Mucosa of descending colon (tissue), 3 donors: ENCODE measurements at regions not wholly inside any gene's neighbourhood (a gene's known extent, or its start where the extent isn't known, plus 50 kb on each side); places are given as distances from the start of the nearest gene placed in this dataset.

ENCODE experiments used
- ATAC-seq: fragments of 200-7000 bp; cut with Tn5 transposase; one replicate; pipeline ENCODE4 v1.9.1; 2020; ENCODE audit warnings: mild to moderate bottlenecking, moderate library complexity
- DNase-seq, 3 donors: peaks; one replicate each; pipeline ENCODE4 v3.0.0-alpha.2; 2020
- H3K36me3 ChIP-seq: fragments of 200-600 bp; one replicate; pipeline ENCODE4 v1.8.0; 2021; ENCODE audit warnings: low read depth, mild to moderate bottlenecking
- H3K4me1 ChIP-seq: fragments of 200-600 bp; one replicate; pipeline ENCODE4 v1.8.0; 2021; ENCODE audit warnings: low read depth, mild to moderate bottlenecking
- H3K4me3 ChIP-seq: fragments of 200-600 bp; one replicate; pipeline ENCODE4 v1.8.0; 2021; ENCODE audit warnings: mild to moderate bottlenecking
- H3K9me3 ChIP-seq: fragments of 200-600 bp; one replicate; pipeline ENCODE4 v1.8.0; 2021; ENCODE audit warnings: mild to moderate bottlenecking
- CTCF ChIP-seq: fragments of 200-600 bp; IDR thresholded peaks from one replicate; pipeline ENCODE4 v1.8.0; 2022; ENCODE audit warnings: antibody characterized with exemption, mild to moderate bottlenecking
- intact Hi-C, 2 donors: fragments of 100-400 bp; cut with DNase I in 1 of 2; cut with micrococcal nuclease in 1 of 2; formaldehyde crosslinking; loops; one replicate each; pipeline versions ENCODE4 v1.11.0 to v1.11.1; 2022; cut with DNase I, micrococcal nuclease
- donor health status: DM: no; HTN: no; CAD: no; lungs with moderate emphysema.
- donor health status: DM: no; HTN: no; CAD: no.
- donor health status: DM: no; HTN: yes; CAD: no.

- DNase-seq (no peak), ATAC-seq (peak; percentile 25)
- Histone ChIP-seq H3K4me1 (no peaks in the 10 kb centered on the region), H3K36me3 (no peaks in the 10 kb centered on the region), H3K9me3 (no peaks in the 10 kb centered on the region), H3K4me3 (no peak overlapping the region)
- intact Hi-C loops = no loop called here
- TF ChIP-seq CTCF = no peak
Observed at GRCh38 chr3:51621091-51621892, 49.8 kb upstream of the TEX264 start.
